Uterus (tissue), 3 donors: ENCODE measurements at regions not wholly inside any gene's neighbourhood (a gene's known extent, or its start where the extent isn't known, plus 50 kb on each side); places are given as distances from the start of the nearest gene placed in this dataset.

Experiments
- DNase-seq, 2 donors: peaks; one replicate each; pipeline ENCODE4 v3.0.0-alpha.2; 2019 to 2020
- H3K27ac ChIP-seq, 2 donors: fragments of 200-600 bp; sonication (generic); 1 replicate in 1 of 2; 2 replicates in 1 of 2; pipeline ENCODE4 v1.5.1; 2016 to 2018
- H3K27me3 ChIP-seq, 2 donors: fragments of 200-600 bp; sonication (generic); one replicate each; pipeline ENCODE4 v1.5.1; 2018 to 2019; ENCODE audit warnings: control low read depth in 1 of 2
- H3K36me3 ChIP-seq, 2 donors: fragments of 200-600 bp; sonication (generic); one replicate each; pipeline ENCODE4 v1.5.1; 2019; ENCODE audit warnings: control low read depth in 1 of 2
- H3K4me1 ChIP-seq, 2 donors: fragments of 200-600 bp; sonication (generic); one replicate each; pipeline ENCODE4 v1.5.1; 2018 to 2019; ENCODE audit warnings: control low read depth in 1 of 2
- H3K4me3 ChIP-seq, 2 donors: fragments of 200-600 bp; sonication (generic); 1 replicate in 1 of 2; 2 replicates in 1 of 2; pipeline ENCODE4 v1.5.1; 2018 to 2019; ENCODE audit warnings: mild to moderate bottlenecking in 1 of 2
- H3K9me3 ChIP-seq, 2 donors: fragments of 200-600 bp; sonication (generic); one replicate each; pipeline ENCODE4 v1.5.1; 2019; ENCODE audit warnings: control low read depth in 1 of 2
- CTCF ChIP-seq, 4 experiments: fragments of 200-600 bp in 2 of 4; fragments of 450-650 bp in 2 of 4; sonication (generic) in 2 of 4; IDR thresholded peaks; one replicate each; pipeline ENCODE4 v1.5.1; 2016 to 2019; ENCODE audit warnings: antibody characterized with exemption in 4 of 4, mild to moderate bottlenecking in 2 of 4, moderate library complexity in 1 of 4
- POLR2A ChIP-seq, 2 donors: fragments of 450-650 bp; IDR thresholded peaks; one replicate each; pipeline ENCODE4 v1.6.1; 2016; ENCODE audit warnings: antibody characterized with exemption in 2 of 2, mild to moderate bottlenecking in 1 of 2, moderate library complexity in 1 of 2
- intact Hi-C: fragments of 100-400 bp; cut with DNase I; formaldehyde crosslinking; loops from one replicate; pipeline ENCODE4 v1.15.1; 2023; ENCODE audit warnings: low total_unique reads
- donor health status: DM: yes; HTN: yes; CAD: no.

- Histone ChIP-seq H3K27me3 (no peaks in the 10 kb centered on the region), H3K36me3 (no peaks in the 10 kb centered on the region), H3K4me3 (no peak overlapping the region), H3K27ac (no peak overlapping the region), H3K9me3 (no peaks in the 10 kb centered on the region), H3K4me1 (no peaks in the 10 kb centered on the region)
- TF ChIP-seq POLR2A (IDR thresholded peaks at IDR 0.05) (no peak), CTCF (IDR thresholded peaks at IDR 0.05) (no peak)
- no peak for DNase-seq
- intact Hi-C loops = no loop called here
Measured at GRCh38 chr17:36870720-36870999, 66.6 kb upstream of the LHX1 start.

GRCh38 chr17:36875698-36876293, 61.5 kb upstream of the LHX1 start:
- H3K27me3 ChIP-seq = no peaks in the 10 kb centered on the region
- DNase-seq = no peak
- TF ChIP-seq POLR2A (IDR thresholded peaks at IDR 0.05) (no peak), CTCF (IDR thresholded peaks at IDR 0.05) (no peak)
- H3K4me1 ChIP-seq = no peaks in the 10 kb centered on the region
- H3K36me3 ChIP-seq = no peaks in the 10 kb centered on the region
- no peaks in the 10 kb centered on the region for H3K9me3 ChIP-seq
- no peak overlapping the region for H3K4me3 ChIP-seq
- H3K27ac ChIP-seq = no peak overlapping the region
- intact Hi-C loops = no loop called here

GRCh38 chr17:36876966-36877365, 60.3 kb upstream of the LHX1 start:
- H3K4me1 ChIP-seq = no peaks in the 10 kb centered on the region
- TF ChIP-seq POLR2A (IDR thresholded peaks at IDR 0.05) = no peak
- no peak for TF ChIP-seq CTCF (IDR thresholded peaks at IDR 0.05)
- DNase-seq = no peak
- no peak overlapping the region for H3K4me3 ChIP-seq
- intact Hi-C loops = no loop called here
- no peaks in the 10 kb centered on the region for H3K9me3 ChIP-seq
- no peak overlapping the region for H3K27ac ChIP-seq
- no peaks in the 10 kb centered on the region for H3K27me3 ChIP-seq
- no peaks in the 10 kb centered on the region for H3K36me3 ChIP-seq

- Histone ChIP-seq H3K4me3 (no peak overlapping the region), H3K27ac (no peak overlapping the region), H3K36me3 (no peaks in the 10 kb centered on the region), H3K4me1 (no peaks in the 10 kb centered on the region), H3K27me3 (no peaks in the 10 kb centered on the region), H3K9me3 (no peaks in the 10 kb centered on the region)
- no peak for TF ChIP-seq POLR2A (IDR thresholded peaks at IDR 0.05)
- no peak for TF ChIP-seq CTCF (IDR thresholded peaks at IDR 0.05)
- intact Hi-C loops = no loop called here
- no peak for DNase-seq
Measured at GRCh38 chr17:36877771-36878170, 59.5 kb upstream of the LHX1 start.

- intact Hi-C loops = no loop called here
- Histone ChIP-seq H3K4me1 (no peaks in the 10 kb centered on the region), H3K4me3 (no peak overlapping the region), H3K36me3 (no peaks in the 10 kb centered on the region), H3K9me3 (no peaks in the 10 kb centered on the region), H3K27me3 (no peaks in the 10 kb centered on the region), H3K27ac (no peak overlapping the region)
- DNase-seq = no peak
- TF ChIP-seq CTCF (IDR thresholded peaks at IDR 0.05) (no peak), POLR2A (IDR thresholded peaks at IDR 0.05) (no peak)
Measured at GRCh38 chr17:36878216-36878615, 59.1 kb upstream of the LHX1 start.
